ENCODE measurements at regions not wholly inside any gene's neighbourhood (a gene's known extent, or its start where the extent isn't known, plus 50 kb on each side); places are given as distances from the start of the nearest gene placed in this dataset.

GRCh38 chr1:101683136-101683535, 313.6 kb downstream of the OLFM3 start:
- TF ChIP-seq CTCF (IDR thresholded peaks at IDR 0.05; ENCODE audit: borderline replicate concordance, insufficient read depth, low read depth, low read length): no peak
- H3K4me3 ChIP-seq (ENCODE audit: low read depth, low read length): no peak overlapping the region

- no peak overlapping the region for H3K4me3 ChIP-seq (ENCODE audit: low read depth, low read length)
- no peak for TF ChIP-seq CTCF (IDR thresholded peaks at IDR 0.05; ENCODE audit: borderline replicate concordance, insufficient read depth, low read depth, low read length)
Measured at GRCh38 chr1:101683561-101683960, 313.2 kb downstream of the OLFM3 start.

- H3K4me3 ChIP-seq (ENCODE audit: low read depth, low read length): no peak overlapping the region
- no peak for TF ChIP-seq CTCF (IDR thresholded peaks at IDR 0.05; ENCODE audit: borderline replicate concordance, insufficient read depth, low read depth, low read length)
Measured at GRCh38 chr1:101697072-101697471, 299.7 kb downstream of the OLFM3 start.

- H3K4me3 ChIP-seq (ENCODE audit: low read depth, low read length): no peak overlapping the region
- TF ChIP-seq CTCF (IDR thresholded peaks at IDR 0.05; ENCODE audit: borderline replicate concordance, insufficient read depth, low read depth, low read length): no peak
Measured at GRCh38 chr1:101698681-101699080, 298.0 kb downstream of the OLFM3 start.

GRCh38 chr1:101704895-101705294, 291.8 kb downstream of the OLFM3 start:
- TF ChIP-seq CTCF (IDR thresholded peaks at IDR 0.05; ENCODE audit: borderline replicate concordance, insufficient read depth, low read depth, low read length): no peak

GRCh38 chr1:101706366-101706765, 290.4 kb downstream of the OLFM3 start:
- no peak overlapping the region for H3K4me3 ChIP-seq (ENCODE audit: low read depth, low read length)
- TF ChIP-seq CTCF (IDR thresholded peaks at IDR 0.05; ENCODE audit: borderline replicate concordance, insufficient read depth, low read depth, low read length): no peak

More at GRCh38 chr1:101704895-101705294, 291.8 kb downstream of the OLFM3 start:
- no peak overlapping the region for H3K4me3 ChIP-seq (ENCODE audit: low read depth, low read length)

- no peak for TF ChIP-seq CTCF (IDR thresholded peaks at IDR 0.05; ENCODE audit: borderline replicate concordance, insufficient read depth, low read depth, low read length)
- no peak overlapping the region for H3K4me3 ChIP-seq (ENCODE audit: low read depth, low read length)
Measured at GRCh38 chr1:101709721-101710120, 287.0 kb downstream of the OLFM3 start.
